ENCODE measurements at regions not wholly inside any gene's neighbourhood (a gene's known extent, or its start where the extent isn't known, plus 50 kb on each side); places are given as distances from the start of the nearest gene placed in this dataset.

- no peak for DNase-seq (ENCODE audit: low spot score)
These were observed 49.9 kb upstream of the ATP2B2 start for GRCh38 chr3:10555263-10555662.

- no peak for DNase-seq (ENCODE audit: low spot score)
These were observed 50.9 kb upstream of the ATP2B2 start for GRCh38 chr3:10556312-10556711.

GRCh38 chr3:10557250-10557649, 51.9 kb upstream of the ATP2B2 start:
- DNase-seq (ENCODE audit: low spot score) = no peak

- DNase-seq (ENCODE audit: low spot score) = no peak
These were observed 52.5 kb upstream of the ATP2B2 start for GRCh38 chr3:10557781-10558373.

- DNase-seq (ENCODE audit: low spot score) = no peak
These were observed 53.4 kb upstream of the ATP2B2 start for GRCh38 chr3:10558736-10559135.

- DNase-seq (ENCODE audit: low spot score) = no peak
These were observed 54.9 kb upstream of the ATP2B2 start for GRCh38 chr3:10560060-10560861.

GRCh38 chr3:10561162-10561945, 56.0 kb upstream of the ATP2B2 start:
- no peak for DNase-seq (ENCODE audit: low spot score)

- DNase-seq (ENCODE audit: low spot score) = no peak
These were observed 56.7 kb upstream of the ATP2B2 start for GRCh38 chr3:10561946-10562560.

GRCh38 chr3:10563396-10563795, 58.0 kb upstream of the ATP2B2 start:
- DNase-seq (ENCODE audit: low spot score) = no peak

- no peak for DNase-seq (ENCODE audit: low spot score)
These were observed 60.4 kb upstream of the ATP2B2 start for GRCh38 chr3:10565814-10566213.

GRCh38 chr3:10566451-10566850, 61.1 kb upstream of the ATP2B2 start:
- DNase-seq (ENCODE audit: low spot score) = no peak

GRCh38 chr3:10568549-10568948, 63.2 kb upstream of the ATP2B2 start:
- no peak for DNase-seq (ENCODE audit: low spot score)

GRCh38 chr3:10570196-10570946, 65.0 kb upstream of the ATP2B2 start:
- no peak for DNase-seq (ENCODE audit: low spot score)

GRCh38 chr3:10574101-10574620, 68.8 kb upstream of the ATP2B2 start:
- no peak for DNase-seq (ENCODE audit: low spot score)

GRCh38 chr3:10575601-10576160, 70.3 kb upstream of the ATP2B2 start:
- no peak for DNase-seq (ENCODE audit: low spot score)

GRCh38 chr3:10577486-10577885, 72.1 kb upstream of the ATP2B2 start:
- no peak for DNase-seq (ENCODE audit: low spot score)

GRCh38 chr3:10580426-10580825, 75.0 kb upstream of the ATP2B2 start:
- no peak for DNase-seq (ENCODE audit: low spot score)

- no peak for DNase-seq (ENCODE audit: low spot score)
These were observed 75.9 kb upstream of the ATP2B2 start for GRCh38 chr3:10581251-10581650.

GRCh38 chr3:10581716-10582115, 76.3 kb upstream of the ATP2B2 start:
- no peak for DNase-seq (ENCODE audit: low spot score)

GRCh38 chr3:10582733-10583132, 77.3 kb upstream of the ATP2B2 start:
- no peak for DNase-seq (ENCODE audit: low spot score)

Measured in hematopoietic multipotent progenitor cell treated with erythropoietin and hydrocortisone succinate and interleukin-3 and kit ligand, for 15 days (in vitro differentiated cells).